ENCODE measurements at regions not wholly inside any gene's neighbourhood (a gene's known extent, or its start where the extent isn't known, plus 50 kb on each side); places are given as distances from the start of the nearest gene placed in this dataset.
A peak's percentile ranks its signal among the peaks of the same experiment; 100 is the strongest.
"Not testable (repeated sequence)": the region's sequence is repeated elsewhere in the genome, so short reads cannot be mapped to it uniquely, and the experiment has no call there.

- Histone ChIP-seq H3K27ac (no peak overlapping the region), H3K9ac (no peak overlapping the region), H3K79me2 (no peaks in the 10 kb centered on the region), H3K27me3 (ENCODE audit: control insufficient read depth, insufficient read depth, low read length) (no peaks in the 10 kb centered on the region), H3K9me3 (ENCODE audit: control insufficient read depth, low read length) (no peaks in the 10 kb centered on the region), H3K4me1 (peaks cover 3% of the 10 kb centered on the region), H3K4me2 (ENCODE audit: low read length) (no peak overlapping the region), H3K36me3 (ENCODE audit: control insufficient read depth, insufficient read depth, low read length) (no peaks in the 10 kb centered on the region), H2AFZ (peak overlapping the region; percentile 11), H3K4me3 (ENCODE audit: low read depth, low read length) (no peak overlapping the region)
- TF ChIP-seq CTCF (IDR thresholded peaks at IDR 0.05), result no peak
These were observed 345.4 kb downstream of the NEBL start for GRCh38 chr10:20551761-20552160.

DNA sequence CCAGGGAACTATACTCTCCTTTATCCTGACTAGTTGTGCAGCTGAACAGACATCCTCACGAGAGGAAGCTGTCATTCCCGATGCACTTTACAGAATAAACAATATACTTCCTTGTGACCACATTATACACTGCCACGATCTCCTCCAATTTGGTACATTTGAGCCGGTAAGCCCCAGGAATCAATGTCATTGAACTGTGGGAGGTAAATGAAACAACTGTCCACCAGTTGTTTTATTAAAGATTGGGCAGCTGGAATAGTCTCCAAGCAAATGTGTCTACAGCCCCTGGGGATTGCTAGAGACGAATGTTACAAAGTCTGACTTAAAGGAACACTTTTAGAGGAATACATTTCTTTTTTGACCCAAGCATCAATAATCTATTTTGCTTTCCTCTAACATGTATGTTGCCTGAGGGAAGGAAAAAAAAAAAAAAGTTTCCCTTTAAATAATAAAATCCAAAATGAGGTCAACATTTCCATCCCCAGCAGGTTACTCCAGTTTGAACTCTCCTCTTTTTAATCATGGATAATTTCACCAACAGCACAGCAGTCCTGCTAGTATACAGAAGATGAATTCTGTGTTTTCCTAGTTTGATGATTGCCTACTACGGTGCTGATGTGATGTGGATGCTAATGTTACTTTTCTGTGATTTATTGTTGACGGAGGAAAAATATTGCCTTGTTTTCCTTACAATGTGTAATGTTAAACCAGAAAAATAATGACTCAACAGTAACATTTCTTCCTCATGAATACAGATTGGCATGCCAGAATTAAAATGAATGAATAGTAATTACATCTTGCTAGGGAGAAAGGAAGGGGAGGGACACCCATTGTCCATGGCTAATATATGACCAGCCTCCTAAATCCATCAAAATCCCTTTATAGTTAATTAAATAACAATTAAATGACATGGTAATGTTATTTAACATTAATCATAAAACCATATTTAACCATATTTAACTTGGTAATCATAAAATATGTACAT, 360.9 kb downstream of the NEBL start:
- Histone ChIP-seq H2AFZ (no peak overlapping the region), H3K4me3 (ENCODE audit: low read depth, low read length) (no peak overlapping the region)
- no peak for TF ChIP-seq CTCF (IDR thresholded peaks at IDR 0.05)

GRCh38 chr10:20531241-20531883, 365.7 kb downstream of the NEBL start:
- H3K27me3 ChIP-seq (ENCODE audit: control insufficient read depth, insufficient read depth, low read length); H3K9me3 ChIP-seq (ENCODE audit: control insufficient read depth, low read length); H3K9ac ChIP-seq; H3K79me2 ChIP-seq; H3K36me3 ChIP-seq (ENCODE audit: control insufficient read depth, insufficient read depth, low read length); H3K27ac ChIP-seq; H3K4me1 ChIP-seq; H3K4me2 ChIP-seq (ENCODE audit: low read length); H2AFZ ChIP-seq; H3K4me3 ChIP-seq (ENCODE audit: low read depth, low read length): not testable (repeated sequence)

More for the DNA sequence above, 360.9 kb downstream of the NEBL start:
- H3K27me3 ChIP-seq (ENCODE audit: control insufficient read depth, insufficient read depth, low read length), result no peaks in the 10 kb centered on the region
- no peaks in the 10 kb centered on the region for H3K4me1 ChIP-seq
- no peak overlapping the region for H3K4me2 ChIP-seq (ENCODE audit: low read length)
- H3K79me2 ChIP-seq, result no peaks in the 10 kb centered on the region
- H3K9me3 ChIP-seq (ENCODE audit: control insufficient read depth, low read length), result no peaks in the 10 kb centered on the region
- H3K27ac ChIP-seq, result no peak overlapping the region
- H3K36me3 ChIP-seq (ENCODE audit: control insufficient read depth, insufficient read depth, low read length), result no peaks in the 10 kb centered on the region
- no peak overlapping the region for H3K9ac ChIP-seq

DNA sequence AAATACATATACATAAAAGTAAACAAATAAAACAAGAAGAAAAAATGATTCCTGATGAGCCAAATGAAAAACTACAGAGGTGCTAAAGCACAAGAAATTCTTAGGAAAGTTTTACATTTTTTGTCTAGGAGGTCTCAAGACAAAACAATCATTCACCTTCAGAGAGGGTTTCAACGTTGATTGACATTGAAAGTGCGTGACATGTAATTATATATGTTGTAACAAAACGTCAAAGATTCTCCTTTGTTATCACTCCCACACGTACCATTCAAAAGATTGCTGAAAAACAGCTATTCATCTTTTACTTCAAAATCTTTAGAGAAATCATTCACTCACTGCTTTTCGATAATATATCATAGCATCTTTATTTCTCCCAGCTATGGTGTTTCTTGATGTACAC, 375.9 kb downstream of the NEBL start:
- Histone ChIP-seq H2AFZ (no peak overlapping the region), H3K27me3 (ENCODE audit: control insufficient read depth, insufficient read depth, low read length) (no peaks in the 10 kb centered on the region), H3K9ac (no peak overlapping the region), H3K4me1 (no peaks in the 10 kb centered on the region), H3K79me2 (no peaks in the 10 kb centered on the region), H3K36me3 (ENCODE audit: control insufficient read depth, insufficient read depth, low read length) (no peaks in the 10 kb centered on the region), H3K27ac (no peak overlapping the region), H3K9me3 (ENCODE audit: control insufficient read depth, low read length) (no peaks in the 10 kb centered on the region), H3K4me2 (ENCODE audit: low read length) (no peak overlapping the region), H3K4me3 (ENCODE audit: low read depth, low read length) (no peak overlapping the region)
- TF ChIP-seq CTCF (IDR thresholded peaks at IDR 0.05), result no peak

DNA sequence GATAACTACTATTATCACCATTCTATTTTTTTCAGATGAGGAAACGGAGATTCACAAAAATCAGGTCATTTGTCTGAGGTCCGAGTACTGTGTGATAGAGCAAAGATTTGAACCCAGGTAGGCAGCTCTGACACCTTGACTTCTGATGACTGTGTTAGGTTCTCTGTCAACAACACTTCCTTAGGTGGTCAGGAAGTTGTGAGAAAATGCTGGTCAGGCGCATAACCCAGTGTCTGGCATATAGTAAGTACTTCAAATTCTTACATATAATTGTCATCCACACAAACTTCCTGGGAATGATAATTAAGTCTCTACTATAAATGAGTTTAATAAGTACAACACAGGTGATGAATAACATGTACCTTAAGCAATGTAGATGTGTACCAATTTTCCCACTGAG, 381.5 kb downstream of the NEBL start:
- no peaks in the 10 kb centered on the region for H3K4me1 ChIP-seq
- H3K9ac ChIP-seq, result no peak overlapping the region
- H3K27me3 ChIP-seq (ENCODE audit: control insufficient read depth, insufficient read depth, low read length), result no peaks in the 10 kb centered on the region
- H3K4me2 ChIP-seq (ENCODE audit: low read length), result no peak overlapping the region
- H3K79me2 ChIP-seq, result no peaks in the 10 kb centered on the region
- no peaks in the 10 kb centered on the region for H3K36me3 ChIP-seq (ENCODE audit: control insufficient read depth, insufficient read depth, low read length)
- no peak overlapping the region for H2AFZ ChIP-seq
- H3K9me3 ChIP-seq (ENCODE audit: control insufficient read depth, low read length), result no peaks in the 10 kb centered on the region
- no peak overlapping the region for H3K27ac ChIP-seq
- TF ChIP-seq CTCF (IDR thresholded peaks at IDR 0.05), result no peak
- H3K4me3 ChIP-seq (ENCODE audit: low read depth, low read length), result no peak overlapping the region
